SK-N-SH (cell line): ENCODE measurements at regions not wholly inside any gene's neighbourhood (a gene's known extent, or its start where the extent isn't known, plus 50 kb on each side); places are given as distances from the start of the nearest gene placed in this dataset.

Source experiments
- CTCF ChIA-PET: fragments of 300-600, 350-600 bp; formaldehyde crosslinking; extraction: SDS; loops from one replicate; lab custom pipeline; 2021; lab: Yijun Ruan, JAX
- POLR2A ChIA-PET: fragments of 350-600 bp; sonication (Branson Sonifier 250); formaldehyde crosslinking; extraction: SDS; loops from one replicate; lab custom pipeline; 2020; ENCODE audit warnings: antibody characterized with exemption, inconsistent platforms; lab: Yijun Ruan, JAX
- DNase-seq: peaks from one replicate; pipeline ENCODE4 v3.0.0; 2012
- H2AFZ ChIP-seq: fragments of 200-600 bp; sonication (generic); 2 replicates; pipeline ENCODE4 v1.8.1; 2016; ENCODE audit warnings: antibody characterized with exemption, mild to moderate bottlenecking, low read depth
- H3F3A ChIP-seq: fragments of 200-600 bp; sonication (generic); replicated peaks from 2 replicates; pipeline ENCODE3; 2016; ENCODE audit warnings: antibody characterized with exemption, mild to moderate bottlenecking; ENCODE audit not compliant: insufficient read depth
- H3K27ac ChIP-seq, 2 experiments: fragments of 200-500 bp in 1 of 2; fragments of 200-600 bp in 1 of 2; sonication (Bioruptor generic) in 1 of 2; sonication (generic), shearing (Covaris generic) in 1 of 2; 2 replicates each; pipeline versions ENCODE4 v1.5.1 to v1.6.1; 2014 to 2016; ENCODE audit warnings: low read depth in 2 of 2, inconsistent platforms in 1 of 2, low read length in 1 of 2, mild to moderate bottlenecking in 1 of 2, mixed read lengths in 1 of 2
- H3K27me3 ChIP-seq: fragments of 200-600 bp; sonication (generic), shearing (Covaris generic); 2 replicates; pipeline ENCODE4 v1.6.1; 2016; ENCODE audit warnings: mixed run types; ENCODE audit not compliant: insufficient read depth
- H3K36me3 ChIP-seq, 2 experiments: fragments of 200-500 bp in 1 of 2; fragments of 200-600 bp in 1 of 2; sonication (Bioruptor generic) in 1 of 2; sonication (generic) in 1 of 2; replicated peaks in 1 of 2; 2 replicates each; pipeline versions ENCODE3 to v1.5.1; 2014 to 2016; ENCODE audit warnings: low read length in 1 of 2, mild to moderate bottlenecking in 1 of 2; ENCODE audit not compliant: insufficient read depth in 2 of 2, control insufficient read depth in 1 of 2
- H3K4me1 ChIP-seq, 2 experiments: fragments of 200-500 bp in 1 of 2; fragments of 200-600 bp in 1 of 2; sonication (Bioruptor generic) in 1 of 2; sonication (generic), shearing (Covaris generic) in 1 of 2; 2 replicates each; pipeline versions ENCODE4 v1.5.1 to v1.6.1; 2014 to 2016; ENCODE audit warnings: low read depth in 1 of 2, low read length in 1 of 2, mixed run types in 1 of 2; ENCODE audit not compliant: insufficient read depth in 2 of 2, control insufficient read depth in 1 of 2
- H3K4me2 ChIP-seq: fragments of 200-600 bp; sonication (generic), shearing (Covaris generic); 2 replicates; pipeline ENCODE4 v1.6.1; 2017; ENCODE audit warnings: mixed run types
- H3K4me3 ChIP-seq, 2 experiments: fragments of 200-500 bp in 1 of 2; fragments of 200-600 bp in 1 of 2; sonication (Bioruptor generic) in 1 of 2; sonication (generic), shearing (Covaris generic) in 1 of 2; 2 replicates each; pipeline versions ENCODE4 v1.5.1 to v1.8.1; 2014 to 2016; ENCODE audit warnings: low read depth in 2 of 2, inconsistent platforms in 1 of 2, low read length in 1 of 2, mild to moderate bottlenecking in 1 of 2, mixed read lengths in 1 of 2, moderate library complexity in 1 of 2
- H3K79me2 ChIP-seq: fragments of 200-600 bp; sonication (generic); 2 replicates; pipeline ENCODE4 v1.8.1; 2017; ENCODE audit warnings: mild to moderate bottlenecking; ENCODE audit not compliant: insufficient read depth
- H3K9ac ChIP-seq: fragments of 200-600 bp; sonication (generic); 2 replicates; pipeline ENCODE4 v1.6.1; 2017; ENCODE audit warnings: mixed run types
- H3K9me2 ChIP-seq: fragments of 200-600 bp; sonication (generic); 2 replicates; pipeline ENCODE4 v1.6.1; 2017; ENCODE audit warnings: mixed run types
- H3K9me3 ChIP-seq: fragments of 200-600 bp; sonication (generic); 2 replicates; pipeline ENCODE4 v1.6.1; 2017; ENCODE audit warnings: mixed run types, mild to moderate bottlenecking, moderate library complexity
- H4K20me1 ChIP-seq: fragments of 200-600 bp; sonication (generic); 2 replicates; pipeline ENCODE4 v1.6.1; 2017; ENCODE audit warnings: mild to moderate bottlenecking, mixed run types; ENCODE audit not compliant: insufficient read depth
- CHD2 ChIP-seq: fragments of 150-350 bp; IDR thresholded peaks from 2 replicates; pipeline ENCODE4 v1.6.1; 2018; ENCODE audit warnings: low read length; ENCODE audit not compliant: partially characterized antibody
- EP300 ChIP-seq, 2 experiments: IDR thresholded peaks; 2 replicates each; pipeline versions ENCODE4 v1.4.0 to v1.6.1; 2012; ENCODE audit warnings: borderline replicate concordance in 1 of 2, low read depth in 1 of 2, low read length in 1 of 2
- EZH2phosphoT487 ChIP-seq: fragments of 200-600 bp; sonication (generic); IDR thresholded peaks from 2 replicates; pipeline ENCODE4 v1.6.1; 2017; ENCODE audit warnings: low read depth, mixed run types, mild to moderate bottlenecking, antibody characterized with exemption, moderate library complexity, borderline replicate concordance
- FOSL2 ChIP-seq: IDR thresholded peaks from 2 replicates; pipeline ENCODE4 v1.4.0; 2012; ENCODE audit warnings: low read depth, mild to moderate bottlenecking, moderate library complexity, borderline replicate concordance
- FOXJ3 ChIP-seq: sonication (generic); formaldehyde crosslinking; IDR thresholded peaks from 2 replicates; pipeline ENCODE4 v1.5.1; 2020; ENCODE audit warnings: mild to moderate bottlenecking, missing genetic modification reagents
- FOXM1 ChIP-seq: IDR thresholded peaks from 2 replicates; pipeline ENCODE4 v1.4.0; 2012; ENCODE audit warnings: low read depth, mild to moderate bottlenecking
- GABPA ChIP-seq: IDR thresholded peaks from 2 replicates; pipeline ENCODE4 v1.4.0; 2012; ENCODE audit warnings: low read depth, mild to moderate bottlenecking
- GATA2 ChIP-seq: sonication (generic); formaldehyde crosslinking; IDR thresholded peaks from 2 replicates; pipeline ENCODE4 v1.5.0; 2020; ENCODE audit warnings: mild to moderate bottlenecking, missing genetic modification reagents
- IRF3 ChIP-seq: fragments of 150-350 bp; IDR thresholded peaks from 2 replicates; pipeline ENCODE4 v1.6.1; 2016; ENCODE audit warnings: mild to moderate bottlenecking, low read depth, low read length
- JUND ChIP-seq: IDR thresholded peaks from 2 replicates; pipeline ENCODE4 v1.4.0; 2012
- MEF2A ChIP-seq: IDR thresholded peaks from 2 replicates; pipeline ENCODE4 v1.4.0; 2012; ENCODE audit warnings: low read depth, borderline replicate concordance
- NFIC ChIP-seq: IDR thresholded peaks from 2 replicates; pipeline ENCODE4 v1.4.0; 2012; ENCODE audit warnings: borderline replicate concordance
- NRF1 ChIP-seq: IDR thresholded peaks from 2 replicates; pipeline ENCODE4 v1.6.1; 2012; ENCODE audit warnings: low read depth, mild to moderate bottlenecking, low read length
- POLR2AphosphoS5 ChIP-seq: IDR thresholded peaks from 2 replicates; pipeline ENCODE4 v1.6.1; 2012; ENCODE audit warnings: low read depth, low read length
- RAD21 ChIP-seq: IDR thresholded peaks from 2 replicates; pipeline ENCODE4 v1.6.1; 2012; ENCODE audit warnings: mild to moderate bottlenecking, low read length
- RXRA ChIP-seq: IDR thresholded peaks from 2 replicates; pipeline ENCODE4 v1.4.0; 2012; ENCODE audit warnings: low read depth, mild to moderate bottlenecking, borderline replicate concordance
- TCF12 ChIP-seq: IDR thresholded peaks from 2 replicates; pipeline ENCODE4 v1.4.0; 2012
- TEAD4 ChIP-seq: IDR thresholded peaks from 2 replicates; pipeline ENCODE4 v1.4.0; 2012; ENCODE audit warnings: mild to moderate bottlenecking, borderline replicate concordance; ENCODE audit not compliant: insufficient read depth
- YY1 ChIP-seq: IDR thresholded peaks from 2 replicates; pipeline ENCODE4 v1.4.0; 2012; ENCODE audit warnings: low read depth, mild to moderate bottlenecking
- WGBS: methylation state at CpG from one replicate; pipeline ENCODE4 v1.1.6; 2017; ENCODE audit warnings: low lambda C conversion rate; 5-methylcytosine and 5-hydroxymethylcytosine counted together
- TF ChIP-seq, protein P1 (sequence below): IDR thresholded peaks from 2 replicates; pipeline ENCODE4 v1.4.0; 2012; ENCODE audit warnings: low read depth, borderline replicate concordance
- TF ChIP-seq, protein P2 (sequence below): IDR thresholded peaks from 2 replicates; pipeline ENCODE4; 2012

DNA sequence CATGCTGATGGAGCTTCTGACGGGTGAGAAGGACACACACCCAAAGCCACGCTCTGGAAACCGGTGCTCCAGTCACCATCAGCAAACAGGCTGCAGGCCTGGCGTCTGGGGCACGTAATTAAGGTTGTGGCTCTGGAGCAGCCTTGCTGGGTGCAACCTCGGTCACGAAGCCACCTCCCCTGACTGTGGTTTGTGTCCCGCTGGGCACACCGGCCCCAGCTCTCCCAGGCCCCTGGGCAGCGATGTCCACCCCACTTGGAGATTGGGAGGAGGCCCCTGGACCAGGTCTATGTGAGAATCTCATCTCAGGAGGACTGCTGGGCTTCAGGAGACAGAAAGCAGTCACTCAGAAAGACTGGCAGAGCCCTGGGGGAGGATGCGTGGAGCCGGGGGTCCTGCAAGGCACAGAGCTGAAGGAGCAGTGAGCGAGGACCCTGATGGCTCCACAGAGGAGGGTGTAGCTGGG, 631.6 kb downstream of the BRD1 start:
- no peaks in the 10 kb centered on the region for H3K36me3 ChIP-seq
- H3K9ac ChIP-seq, result no peak overlapping the region
- no peaks in the 10 kb centered on the region for H3K9me3 ChIP-seq
- CTCF ChIA-PET, result no interaction called here
- H3F3A ChIP-seq, result no peaks in the 10 kb centered on the region
- peaks cover 5% of the 10 kb centered on the region; the same call in 1 of the 2 replicates for H3K27me3 ChIP-seq
- no peak for DNase-seq
- H3K4me2 ChIP-seq, result no peak overlapping the region
- no peaks in the 10 kb centered on the region for H3K9me2 ChIP-seq
- H2AFZ ChIP-seq, result no peak overlapping the region
- H3K4me1 ChIP-seq, result no peaks in the 10 kb centered on the region; a peak in 1 of 4 replicates
- H3K79me2 ChIP-seq, result no peaks in the 10 kb centered on the region
- POLR2A ChIA-PET, result no interaction called here
- 19% methylated on average over 3 of the region's 13 CpGs for WGBS
- no peaks in the 10 kb centered on the region for H4K20me1 ChIP-seq
- no peak overlapping the region for H3K4me3 ChIP-seq
- H3K27ac ChIP-seq, result no peak overlapping the region
- TF ChIP-seq FOSL2 (no peak), RAD21 (no peak), TCF12 (no peak), GATA2 (no peak), TEAD4 (no peak), MEF2A (no peak), CHD2 (no peak)

DNA sequence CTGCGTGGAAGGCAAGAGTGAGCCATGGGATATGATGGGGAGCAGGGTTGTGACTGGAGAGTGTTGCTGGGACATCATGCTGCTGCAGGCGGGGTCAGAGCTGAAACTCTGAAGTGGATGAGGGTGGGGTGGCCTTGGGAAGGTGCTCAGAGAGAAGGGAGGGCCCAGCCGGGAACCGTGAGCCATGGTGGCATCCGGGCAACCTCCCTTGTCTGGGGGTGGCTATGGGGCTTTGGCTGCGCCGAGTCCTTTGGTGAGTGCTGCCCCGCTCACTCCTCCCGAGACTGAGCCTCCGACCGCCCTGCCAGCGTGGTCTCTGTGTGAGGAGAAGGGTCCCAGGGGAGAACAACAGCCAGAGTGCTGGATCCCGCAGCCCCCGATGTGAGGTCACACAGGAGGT, 632.0 kb downstream of the BRD1 start:
- TF ChIP-seq EP300 (IDR thresholded peaks at IDR 0.05; ENCODE audit: borderline replicate concordance in 1 of 2, low read depth in 1 of 2, low read length in 1 of 2) (no peak), MEF2A (no peak), NFIC (no peak), JUND (no peak), CHD2 (no peak), FOXJ3 (CRISPR knock-in tag) (no peak), GABPA (no peak), FOXM1 (no peak), EZH2phosphoT487 (no peak), TCF12 (no peak), NRF1 (no peak), IRF3 (no peak), POLR2AphosphoS5 (no peak), RAD21 (no peak), YY1 (no peak), RXRA (no peak)
- TF ChIP-seq, protein P1, sequence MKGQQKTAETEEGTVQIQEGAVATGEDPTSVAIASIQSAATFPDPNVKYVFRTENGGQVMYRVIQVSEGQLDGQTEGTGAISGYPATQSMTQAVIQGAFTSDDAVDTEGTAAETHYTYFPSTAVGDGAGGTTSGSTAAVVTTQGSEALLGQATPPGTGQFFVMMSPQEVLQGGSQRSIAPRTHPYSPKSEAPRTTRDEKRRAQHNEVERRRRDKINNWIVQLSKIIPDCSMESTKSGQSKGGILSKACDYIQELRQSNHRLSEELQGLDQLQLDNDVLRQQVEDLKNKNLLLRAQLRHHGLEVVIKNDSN, result no peak
- TF ChIP-seq, protein P2, sequence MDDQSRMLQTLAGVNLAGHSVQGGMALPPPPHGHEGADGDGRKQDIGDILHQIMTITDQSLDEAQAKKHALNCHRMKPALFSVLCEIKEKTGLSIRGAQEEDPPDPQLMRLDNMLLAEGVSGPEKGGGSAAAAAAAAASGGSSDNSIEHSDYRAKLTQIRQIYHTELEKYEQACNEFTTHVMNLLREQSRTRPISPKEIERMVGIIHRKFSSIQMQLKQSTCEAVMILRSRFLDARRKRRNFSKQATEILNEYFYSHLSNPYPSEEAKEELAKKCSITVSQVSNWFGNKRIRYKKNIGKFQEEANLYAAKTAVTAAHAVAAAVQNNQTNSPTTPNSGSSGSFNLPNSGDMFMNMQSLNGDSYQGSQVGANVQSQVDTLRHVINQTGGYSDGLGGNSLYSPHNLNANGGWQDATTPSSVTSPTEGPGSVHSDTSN, result no peak
- TF ChIP-seq, all 33 proteins: peak for 0
- Histone ChIP-seq H3K4me1 (no peaks in the 10 kb centered on the region; a peak in 1 of 4 replicates), H3K27me3 (peaks cover 5% of the 10 kb centered on the region; the same call in 1 of the 2 replicates), H3K9me2 (no peaks in the 10 kb centered on the region), H3K4me2 (no peak overlapping the region), H3K9ac (no peak overlapping the region), H3K36me3 (no peaks in the 10 kb centered on the region), H3F3A (no peaks in the 10 kb centered on the region), H3K9me3 (no peaks in the 10 kb centered on the region), H3K4me3 (no peak overlapping the region), H4K20me1 (no peaks in the 10 kb centered on the region), H2AFZ (no peak overlapping the region), H3K79me2 (no peaks in the 10 kb centered on the region), H3K27ac (no peak overlapping the region)
- CTCF ChIA-PET, result no interaction called here
- WGBS, result 22% methylated on average over 7 of the region's 14 CpGs
- DNase-seq, result no peak
- POLR2A ChIA-PET, result no interaction called here
